DOHH2 (cell line): ENCODE measurements at regions not wholly inside any gene's neighbourhood (a gene's known extent, or its start where the extent isn't known, plus 50 kb on each side); places are given as distances from the start of the nearest gene placed in this dataset.

Experiments
- H3F3A ChIP-seq: fragments of 200-600 bp; sonication (generic), shearing (Covaris generic); 2 replicates; pipeline ENCODE4 v1.6.0; 2016; ENCODE audit warnings: antibody characterized with exemption, mild to moderate bottlenecking; ENCODE audit not compliant: control insufficient read depth, insufficient read depth
- H3K27ac ChIP-seq: fragments of 200-600 bp; sonication (generic); 2 replicates; pipeline ENCODE4 v1.5.1; 2014; ENCODE audit warnings: low read depth, mild to moderate bottlenecking, low read length, moderate library complexity
- H3K27me3 ChIP-seq: fragments of 200-600 bp; sonication (generic); 2 replicates; pipeline ENCODE4 v1.6.1; 2014; ENCODE audit warnings: mild to moderate bottlenecking, low read length, mixed read lengths; ENCODE audit not compliant: control insufficient read depth
- H3K36me3 ChIP-seq: fragments of 200-600 bp; sonication (generic); 2 replicates; pipeline ENCODE4 v1.6.1; 2014; ENCODE audit warnings: mild to moderate bottlenecking, low read length, moderate library complexity, mixed read lengths; ENCODE audit not compliant: control insufficient read depth
- H3K4me1 ChIP-seq: fragments of 200-600 bp; sonication (generic); 2 replicates; pipeline ENCODE4 v1.6.1; 2014; ENCODE audit warnings: mild to moderate bottlenecking, low read length, mixed read lengths; ENCODE audit not compliant: control insufficient read depth
- H3K4me2 ChIP-seq: fragments of 200-600 bp; sonication (generic); 2 replicates; pipeline ENCODE4 v1.6.0; 2014; ENCODE audit warnings: mild to moderate bottlenecking, low read length, moderate library complexity
- H3K4me3 ChIP-seq: fragments of 200-600 bp; sonication (generic); 2 replicates; pipeline ENCODE4 v1.5.1; 2014; ENCODE audit warnings: mild to moderate bottlenecking, low read length, mixed read lengths
- H3K79me2 ChIP-seq: fragments of 200-600 bp; sonication (generic); 2 replicates; pipeline ENCODE4 v1.6.1; 2014; ENCODE audit warnings: mild to moderate bottlenecking, low read length, mixed read lengths; ENCODE audit not compliant: control insufficient read depth
- H3K9me2 ChIP-seq: fragments of 200-600 bp; sonication (generic); replicated peaks from 2 replicates; pipeline ENCODE4 v1.6.1; 2014; ENCODE audit warnings: mild to moderate bottlenecking, low read length, mixed read lengths; ENCODE audit not compliant: control insufficient read depth
- H3K9me3 ChIP-seq: fragments of 200-600 bp; sonication (generic); 2 replicates; pipeline ENCODE4 v1.6.1; 2014; ENCODE audit warnings: antibody characterized with exemption, low read length, mixed read lengths; ENCODE audit not compliant: control insufficient read depth, insufficient read depth
- H4K20me1 ChIP-seq: fragments of 200-600 bp; sonication (generic); 2 replicates; pipeline ENCODE4 v1.6.0; 2014; ENCODE audit warnings: low read depth, mild to moderate bottlenecking, antibody characterized with exemption, low read length, moderate library complexity; ENCODE audit not compliant: control insufficient read depth, insufficient read depth
- CTCF ChIP-seq: fragments of 200-600 bp; sonication (generic); IDR thresholded peaks from one replicate; pipeline ENCODE4 v1.5.1; 2014; ENCODE audit warnings: antibody characterized with exemption, mild to moderate bottlenecking, low read depth, low read length; ENCODE audit not compliant: poor library complexity, severe bottlenecking
- EZH2phosphoT487 ChIP-seq: fragments of 200-600 bp; sonication (generic); IDR thresholded peaks from 2 replicates; pipeline ENCODE4 v1.6.1; 2017; ENCODE audit warnings: borderline replicate concordance, mild to moderate bottlenecking, antibody characterized with exemption, low read length, moderate library complexity, mixed read lengths

GRCh38 chr7:114087653-114088469 lies 169.1 kb upstream of the PPP1R3A start:
- Histone ChIP-seq H3F3A (no peaks in the 10 kb centered on the region), H3K27ac (no peak overlapping the region), H3K79me2 (no peaks in the 10 kb centered on the region), H4K20me1 (no peaks in the 10 kb centered on the region), H3K27me3 (peaks cover 16% of the 10 kb centered on the region), H3K4me3 (no peak overlapping the region), H3K4me1 (no peaks in the 10 kb centered on the region), H3K9me2 (no peaks in the 10 kb centered on the region), H3K9me3 (peaks cover 4% of the 10 kb centered on the region), H3K36me3 (no peaks in the 10 kb centered on the region), H3K4me2 (no peak overlapping the region)
- TF ChIP-seq EZH2phosphoT487 (no peak), CTCF (no peak)

- Histone ChIP-seq H3K79me2 (no peaks in the 10 kb centered on the region), H3K4me2 (no peak overlapping the region)
Observed at GRCh38 chr7:114086914-114087652, 168.3 kb upstream of the PPP1R3A start.

GRCh38 chr7:114086537-114086913 lies 167.7 kb upstream of the PPP1R3A start:
- H3K79me2 ChIP-seq: no peaks in the 10 kb centered on the region
- TF ChIP-seq CTCF: no peak
- TF ChIP-seq EZH2phosphoT487: no peak
- H3K4me3 ChIP-seq: no peak overlapping the region
- H3K9me2 ChIP-seq: no peaks in the 10 kb centered on the region
- H3K9me3 ChIP-seq: peaks cover 4% of the 10 kb centered on the region
- H3K36me3 ChIP-seq: no peaks in the 10 kb centered on the region
- no peak overlapping the region for H3K27ac ChIP-seq
- H3F3A ChIP-seq: no peaks in the 10 kb centered on the region
- H3K27me3 ChIP-seq: peaks cover 19% of the 10 kb centered on the region
- H3K4me2 ChIP-seq: no peak overlapping the region
- no peaks in the 10 kb centered on the region for H4K20me1 ChIP-seq
- no peaks in the 10 kb centered on the region for H3K4me1 ChIP-seq

More at GRCh38 chr7:114086914-114087652, 168.3 kb upstream of the PPP1R3A start:
- Histone ChIP-seq H3F3A (no peaks in the 10 kb centered on the region), H3K9me3 (peaks cover 4% of the 10 kb centered on the region), H3K27ac (no peak overlapping the region), H3K36me3 (no peaks in the 10 kb centered on the region), H3K4me1 (no peaks in the 10 kb centered on the region), H3K4me3 (no peak overlapping the region), H3K9me2 (no peaks in the 10 kb centered on the region), H3K27me3 (peaks cover 17% of the 10 kb centered on the region), H4K20me1 (no peaks in the 10 kb centered on the region)
- TF ChIP-seq EZH2phosphoT487 (no peak), CTCF (no peak)
